K562 (cell line): ENCODE measurements at regions not wholly inside any gene's neighbourhood (a gene's known extent, or its start where the extent isn't known, plus 50 kb on each side); places are given as distances from the start of the nearest gene placed in this dataset.

Experiments used
- CTCF ChIP-seq, 3 experiments: IDR thresholded peaks in 2 of 3; conservative IDR thresholded peaks in 1 of 3; 2 replicates each; pipeline ENCODE4 v1.5.1; 2011 to 2012; ENCODE audit warnings: low read length in 3 of 3, mild to moderate bottlenecking in 3 of 3, control low read depth in 2 of 3, improper control_type of control experiment in 1 of 3, inconsistent platforms in 1 of 3, low read depth in 1 of 3, mixed read lengths in 1 of 3, moderate library complexity in 1 of 3; ENCODE audit not compliant: insufficient read depth in 2 of 3
- KDM2B ChIP-seq: fragments of 250-450 bp; sonication (Bioruptor Pico); IDR thresholded peaks from 2 replicates; pipeline ENCODE4 v1.8.0; 2021; ENCODE audit warnings: mild to moderate bottlenecking, moderate library complexity
- RBM22 ChIP-seq: fragments of 200-400 bp; formaldehyde crosslinking; IDR thresholded peaks from 2 replicates; pipeline ENCODE4 v1.6.1; 2018; ENCODE audit warnings: low read length, low read depth; ENCODE audit not compliant: poor library complexity, severe bottlenecking
- TOE1 ChIP-seq, 2 experiments: fragments of 450-650 bp in 1 of 2; sonication (generic) in 1 of 2; formaldehyde crosslinking in 1 of 2; IDR thresholded peaks; 2 replicates each; pipeline versions ENCODE4 v1.7.1 to v1.8.0; 2016 to 2022; ENCODE audit warnings: borderline replicate concordance in 2 of 2, mild to moderate bottlenecking in 2 of 2, antibody characterized with exemption in 1 of 2, inconsistent platforms in 1 of 2, low read depth in 1 of 2, missing genetic modification reagents in 1 of 2, moderate library complexity in 1 of 2

GRCh38 chr4:186953599-186954260, 230.1 kb upstream of the FAT1 start:
- TF ChIP-seq KDM2B (CRISPR knock-in tag) (no peak), RBM22 (no peak), CTCF (IDR thresholded peaks at IDR 0.05 in 2 of 3, conservative IDR thresholded peaks at IDR 0.05 in 1 of 3; ENCODE audit: insufficient read depth in 2 of 3, low read depth in 1 of 3, low read length in 3 of 3) (no peak), TOE1 (IDR thresholded peaks at IDR 0.05; ENCODE audit: borderline replicate concordance) (no peak), TOE1 (CRISPR knock-in tag; IDR thresholded peaks at IDR 0.05; ENCODE audit: borderline replicate concordance, low read depth) (no peak)
